ENCODE measurements at regions not wholly inside any gene's neighbourhood (a gene's known extent, or its start where the extent isn't known, plus 50 kb on each side); places are given as distances from the start of the nearest gene placed in this dataset.
"Not testable (repeated sequence)": the region's sequence is repeated elsewhere in the genome, so short reads cannot be mapped to it uniquely, and the experiment has no call there.

DNA sequence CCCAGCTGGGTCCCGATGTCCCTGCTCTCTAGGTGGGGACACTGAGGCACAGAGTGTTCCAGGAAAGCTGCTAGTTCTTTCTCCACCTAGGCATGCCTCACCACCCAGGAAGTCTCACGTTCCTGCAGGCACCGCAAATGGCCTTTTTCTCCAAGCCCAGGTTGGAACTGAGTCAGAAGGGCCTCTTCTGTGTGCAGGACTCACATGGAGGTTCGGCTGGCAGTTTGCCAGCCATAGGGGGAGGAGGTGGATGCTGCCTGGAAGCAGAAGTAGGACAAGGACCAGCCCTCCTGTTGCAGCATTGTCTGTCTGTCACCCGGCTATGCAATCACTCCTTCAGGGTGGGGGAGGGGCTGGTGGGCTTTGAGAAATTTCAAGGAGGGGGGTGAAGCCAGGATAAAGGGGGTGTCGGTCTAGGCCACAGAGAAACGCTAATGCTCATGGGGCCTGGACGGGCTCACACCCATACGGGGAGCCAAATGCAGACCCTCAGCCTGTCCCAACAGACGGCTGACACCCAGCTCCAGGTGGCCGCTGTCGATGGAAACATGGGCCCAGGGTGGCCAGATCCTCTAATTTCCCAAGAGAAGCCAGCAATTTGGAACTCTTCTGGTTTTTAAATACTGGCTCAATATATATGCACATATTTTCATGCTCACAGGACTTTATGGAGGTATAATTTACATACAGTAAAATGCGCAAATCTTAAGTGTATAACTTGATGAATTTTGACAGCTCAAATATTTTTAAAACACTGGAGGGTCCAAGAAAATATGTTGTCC lies 120.5 kb downstream of the PHETA1 start:
- DNase-seq (ENCODE audit: low read depth) = peak; percentile 2

DNA sequence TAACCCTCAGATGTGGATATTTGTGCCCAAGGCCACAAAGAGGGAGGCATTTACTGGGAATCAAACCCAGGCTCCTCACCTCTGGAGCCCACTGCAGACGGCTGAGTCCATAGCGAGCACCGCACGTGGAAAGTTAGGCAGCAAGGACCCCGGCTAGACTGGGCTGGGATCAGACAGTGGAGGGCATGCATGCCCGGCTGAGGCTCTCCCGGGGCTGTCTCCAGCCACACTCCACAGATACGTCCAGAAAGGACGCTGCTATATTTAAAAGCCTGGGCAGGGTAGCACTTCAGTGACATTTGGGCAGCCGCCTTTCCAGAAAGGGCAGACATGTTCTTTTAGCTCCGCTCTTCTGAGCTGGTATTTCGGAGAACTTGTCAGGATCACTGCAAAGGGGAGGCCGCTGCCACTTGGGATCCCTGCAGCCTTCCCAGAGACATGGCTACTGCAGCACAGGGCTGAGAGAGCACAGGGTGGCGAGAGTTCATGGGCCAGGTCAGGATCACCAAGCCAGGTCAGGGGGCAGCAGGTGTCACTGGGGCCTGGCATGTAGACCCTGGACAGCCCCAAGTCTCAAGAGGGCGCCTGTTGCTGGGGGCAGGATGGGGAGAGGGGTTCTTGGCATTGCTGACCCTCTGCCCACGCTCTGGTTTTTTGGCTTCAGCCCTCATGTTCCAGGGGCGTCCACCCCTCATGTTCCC lies 121.7 kb downstream of the PHETA1 start:
- DNase-seq (ENCODE audit: low read depth) = no peak

DNA sequence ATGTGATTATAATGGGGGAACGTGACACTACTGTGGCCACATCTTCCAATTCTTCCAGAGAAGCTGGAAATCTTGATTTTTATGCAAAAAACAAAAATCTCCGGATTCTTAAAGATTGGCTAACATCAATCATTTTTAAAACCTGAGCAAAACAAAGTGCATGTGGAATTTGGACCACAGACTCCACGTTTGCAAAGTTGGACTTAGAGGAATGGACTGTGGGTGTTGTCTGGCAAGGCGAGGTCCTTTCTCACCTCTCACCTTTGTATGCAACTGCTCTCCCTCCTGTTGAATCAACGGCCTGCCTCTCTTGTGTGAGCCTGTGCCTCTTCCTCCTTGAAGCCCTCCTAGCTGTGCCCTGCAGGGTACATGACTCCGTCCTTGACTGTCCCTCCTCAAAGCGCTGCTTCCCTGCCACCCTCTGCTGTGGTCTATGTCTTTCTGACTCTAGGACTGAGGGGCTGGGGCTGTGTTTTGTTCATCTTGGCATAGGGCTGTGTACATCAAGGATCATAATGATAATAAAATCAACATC lies 122.4 kb downstream of the PHETA1 start:
- no peak for DNase-seq (ENCODE audit: low read depth)

DNA sequence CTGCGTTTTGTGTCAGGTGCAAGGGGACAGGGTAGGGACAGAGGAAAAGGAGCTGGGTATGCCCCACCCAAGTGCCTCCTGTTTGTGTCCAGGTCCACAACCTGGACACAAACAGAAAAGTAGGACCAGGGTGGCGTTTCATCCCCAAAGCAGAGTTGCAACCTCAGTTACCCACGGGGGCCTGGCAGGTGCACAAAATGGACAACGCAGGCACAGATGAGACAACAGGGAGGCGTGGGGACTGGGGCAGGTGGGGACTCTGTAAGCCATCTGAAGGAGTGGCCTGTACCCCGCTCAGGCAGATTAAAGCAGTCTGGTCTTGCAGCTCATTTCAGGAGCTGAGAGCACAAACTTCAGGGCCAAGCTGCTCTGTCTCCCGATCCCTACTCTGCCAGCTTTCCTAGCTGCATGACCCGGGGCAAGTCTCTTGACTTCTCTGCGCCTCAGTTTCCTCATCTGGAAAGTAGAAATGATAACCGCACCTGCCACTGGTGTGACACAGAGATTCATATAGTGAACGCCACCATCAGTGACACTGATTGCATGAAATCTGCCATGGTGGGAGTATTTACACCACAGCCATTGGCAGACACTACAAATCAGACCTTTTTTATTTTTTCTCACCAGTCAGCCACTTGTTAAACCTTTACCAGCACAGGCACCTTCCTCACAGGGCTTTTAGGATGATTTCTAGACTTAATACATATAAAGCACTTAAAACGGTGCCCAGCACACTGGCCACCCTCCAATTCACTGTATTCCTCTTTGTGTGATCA lies 123.0 kb downstream of the PHETA1 start:
- DNase-seq (ENCODE audit: low read depth) = no peak

DNA sequence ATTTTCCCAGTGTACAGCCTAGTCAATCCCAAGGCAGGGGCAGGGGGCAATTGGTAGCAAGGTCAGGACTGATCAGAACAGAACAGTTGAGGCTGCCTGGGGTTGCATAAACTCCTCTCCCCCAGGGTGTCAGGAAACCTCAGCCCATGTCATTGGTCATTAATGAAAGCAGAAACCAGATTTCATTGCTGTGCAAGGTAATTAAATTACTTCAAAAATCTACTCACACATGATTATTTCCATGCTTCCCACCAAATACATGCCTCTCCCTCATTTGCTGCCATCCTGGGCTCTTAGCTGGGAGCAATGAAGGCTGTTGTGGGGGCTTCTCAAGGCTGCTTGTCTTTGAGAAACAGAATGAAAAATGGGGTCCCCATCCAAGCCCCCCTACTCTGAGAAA lies 124.2 kb downstream of the PHETA1 start:
- DNase-seq (ENCODE audit: low read depth) = no peak

DNA sequence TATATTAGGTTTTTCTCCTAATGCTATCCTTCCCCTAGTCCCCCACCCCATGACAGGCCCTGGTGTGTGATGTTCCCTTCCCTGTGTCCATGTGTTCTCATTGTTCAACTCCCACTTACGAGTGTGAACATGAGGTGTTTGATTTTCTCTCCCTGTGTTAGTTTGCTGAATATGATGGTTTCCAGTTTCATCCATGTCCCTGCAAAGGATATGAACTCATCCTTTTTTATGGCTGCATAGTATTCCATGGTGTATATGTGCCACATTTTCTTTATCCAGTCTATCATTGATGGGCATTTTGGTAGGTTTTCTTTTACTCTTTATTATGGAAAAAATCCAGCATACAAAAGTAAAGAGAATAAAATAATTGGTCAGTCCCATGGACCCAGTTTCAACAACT lies 126.1 kb downstream of the PHETA1 start:
- DNase-seq (ENCODE audit: low read depth) = not testable (repeated sequence)

DNA sequence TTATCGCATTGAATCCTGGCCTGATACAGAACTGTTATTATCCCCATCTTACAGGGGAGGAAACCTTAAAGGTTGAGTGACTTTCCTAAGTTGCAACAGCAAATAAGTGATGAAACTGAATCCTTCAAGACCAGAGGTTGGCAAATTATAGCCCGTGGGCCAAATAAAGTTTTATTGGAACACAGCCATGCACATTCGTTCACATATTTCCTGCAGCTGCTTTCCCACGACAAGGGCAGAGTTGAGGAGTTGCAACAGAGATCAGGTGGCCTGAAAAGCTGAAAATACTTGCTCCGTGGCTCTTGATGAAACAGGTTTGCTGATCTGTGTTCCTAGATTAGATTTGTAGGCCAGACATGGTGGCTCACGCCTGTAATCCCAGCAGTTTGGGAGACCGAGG lies 126.7 kb downstream of the PHETA1 start:
- no peak for DNase-seq (ENCODE audit: low read depth)

DNA sequence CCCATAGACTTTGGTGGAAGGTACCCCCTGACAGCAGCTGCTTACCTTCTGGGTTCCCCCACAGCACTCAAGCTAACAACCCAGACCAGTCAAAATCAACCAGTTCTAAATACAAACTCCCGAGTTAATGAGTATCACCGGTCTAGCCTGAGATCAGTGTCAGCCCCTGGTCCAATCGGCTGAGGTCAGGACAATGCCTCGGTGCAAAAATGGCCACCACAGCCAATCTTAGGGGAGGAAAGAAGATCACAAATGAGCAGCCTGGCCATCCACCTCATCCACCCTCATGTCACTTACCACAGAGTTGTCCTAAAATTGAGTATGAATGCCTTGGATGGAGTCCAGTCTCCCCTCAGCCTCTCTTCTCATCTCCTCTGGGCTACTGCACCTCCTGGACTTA lies 128.5 kb downstream of the PHETA1 start:
- DNase-seq (ENCODE audit: low read depth) = no peak

DNA sequence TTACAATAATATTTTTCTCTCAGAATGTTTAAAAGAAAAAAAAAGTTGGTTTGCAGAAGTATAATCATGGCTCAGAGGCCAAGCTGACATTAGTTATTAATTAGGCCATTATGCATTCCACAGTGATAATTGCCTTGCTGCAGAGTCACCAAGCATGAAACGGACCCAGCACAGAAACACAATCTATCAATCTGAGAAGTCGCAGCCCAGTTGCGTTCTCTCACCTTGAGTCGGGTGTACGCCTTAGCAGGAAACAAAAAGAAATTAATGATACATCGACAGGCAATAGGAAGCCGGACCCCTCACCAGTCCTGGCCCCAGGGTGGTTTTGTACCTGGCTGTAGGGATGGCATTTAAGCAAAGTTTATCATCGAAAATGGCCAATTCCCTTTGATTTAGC lies 129.7 kb downstream of the PHETA1 start:
- DNase-seq (ENCODE audit: low read depth) = no peak

DNA sequence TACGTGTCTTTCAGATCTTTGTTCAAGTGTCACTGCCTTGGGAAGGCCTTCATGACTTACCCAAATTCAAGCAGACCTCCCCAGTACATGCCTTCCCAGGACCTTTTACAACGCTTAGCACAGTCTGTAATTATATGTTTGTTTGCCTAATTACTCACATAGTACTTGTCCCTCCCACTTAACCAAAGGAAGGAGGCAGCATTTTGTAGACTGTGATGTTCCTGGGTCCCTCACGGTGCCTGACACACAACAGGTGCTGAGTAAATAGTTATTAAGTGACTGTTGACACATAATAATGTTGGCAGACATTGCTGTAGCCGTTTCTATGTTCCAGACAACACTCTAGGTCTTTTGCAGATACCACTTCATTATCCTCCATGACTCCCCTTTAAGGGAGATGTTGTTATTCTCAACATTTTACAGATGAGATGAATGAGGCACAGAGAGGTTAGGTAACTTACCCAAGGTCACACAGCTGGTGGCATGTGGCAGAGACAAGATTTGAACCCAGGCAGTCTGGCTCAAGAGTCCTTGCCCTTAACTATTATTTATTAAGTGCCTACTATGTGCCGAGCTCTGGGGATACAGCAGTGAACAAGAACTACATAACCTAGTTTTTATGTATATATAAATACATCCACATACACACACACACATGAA lies 130.7 kb downstream of the PHETA1 start:
- DNase-seq (ENCODE audit: low read depth) = no peak

DNA sequence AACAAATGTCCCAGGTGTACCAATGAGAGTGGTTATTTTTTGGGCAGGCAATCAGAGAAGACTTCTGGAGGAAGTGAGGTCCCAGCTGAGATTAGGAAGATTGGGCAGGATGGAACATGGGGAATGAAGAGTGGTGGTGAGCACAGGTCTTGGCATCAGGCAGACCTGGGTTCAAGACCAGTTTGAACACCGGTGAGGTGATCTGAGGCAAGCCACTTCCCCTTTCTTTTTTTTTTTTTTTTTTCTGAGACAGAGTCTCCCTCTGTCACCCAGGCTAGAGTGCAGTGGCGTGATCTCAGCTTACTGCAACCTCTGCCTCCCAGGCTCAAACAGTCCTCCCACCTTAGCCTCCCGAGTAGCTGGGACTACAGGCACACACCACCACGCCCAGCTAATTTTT lies 134.4 kb downstream of the PHETA1 start:
- not testable (repeated sequence) for DNase-seq (ENCODE audit: low read depth)

DNA sequence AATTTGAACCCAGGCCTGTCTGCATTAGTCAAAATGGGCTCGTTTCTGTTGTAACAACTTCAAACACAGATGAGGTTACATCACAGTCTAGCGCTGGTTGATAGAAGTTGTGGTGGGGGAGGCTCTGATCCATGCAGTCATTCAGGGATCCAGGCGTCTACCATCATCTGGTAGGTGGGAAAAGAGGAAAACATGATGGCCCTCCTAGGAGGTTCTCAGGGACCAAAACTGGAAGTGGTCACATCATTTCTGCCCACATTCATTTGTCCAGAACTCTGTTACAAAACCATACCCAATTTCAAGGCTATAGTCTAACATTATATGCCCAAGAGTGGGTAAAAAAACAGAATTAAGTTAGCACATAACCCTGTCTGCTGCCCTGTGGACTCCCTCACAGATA lies 135.1 kb downstream of the PHETA1 start:
- no peak for DNase-seq (ENCODE audit: low read depth)

DNA sequence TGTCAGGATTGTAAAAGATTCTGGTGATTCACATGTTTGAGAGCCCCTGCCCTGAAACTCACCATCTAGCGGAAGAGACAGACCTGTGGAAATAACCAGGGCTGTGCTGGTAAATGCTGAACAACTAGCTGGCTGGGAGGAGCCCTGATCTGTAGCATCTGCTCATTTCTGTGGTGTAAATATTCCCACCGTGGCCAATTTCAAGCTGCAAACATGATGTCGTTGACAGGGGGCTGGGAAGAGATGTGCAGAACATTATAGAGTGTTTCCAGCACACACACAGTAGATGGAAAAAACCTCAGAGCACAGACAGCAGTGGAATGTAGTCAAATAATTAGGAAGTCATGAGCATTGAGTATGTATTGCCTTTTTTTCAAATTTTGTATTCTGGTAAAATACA lies 138.2 kb downstream of the PHETA1 start:
- DNase-seq (ENCODE audit: low read depth) = no peak

DNA sequence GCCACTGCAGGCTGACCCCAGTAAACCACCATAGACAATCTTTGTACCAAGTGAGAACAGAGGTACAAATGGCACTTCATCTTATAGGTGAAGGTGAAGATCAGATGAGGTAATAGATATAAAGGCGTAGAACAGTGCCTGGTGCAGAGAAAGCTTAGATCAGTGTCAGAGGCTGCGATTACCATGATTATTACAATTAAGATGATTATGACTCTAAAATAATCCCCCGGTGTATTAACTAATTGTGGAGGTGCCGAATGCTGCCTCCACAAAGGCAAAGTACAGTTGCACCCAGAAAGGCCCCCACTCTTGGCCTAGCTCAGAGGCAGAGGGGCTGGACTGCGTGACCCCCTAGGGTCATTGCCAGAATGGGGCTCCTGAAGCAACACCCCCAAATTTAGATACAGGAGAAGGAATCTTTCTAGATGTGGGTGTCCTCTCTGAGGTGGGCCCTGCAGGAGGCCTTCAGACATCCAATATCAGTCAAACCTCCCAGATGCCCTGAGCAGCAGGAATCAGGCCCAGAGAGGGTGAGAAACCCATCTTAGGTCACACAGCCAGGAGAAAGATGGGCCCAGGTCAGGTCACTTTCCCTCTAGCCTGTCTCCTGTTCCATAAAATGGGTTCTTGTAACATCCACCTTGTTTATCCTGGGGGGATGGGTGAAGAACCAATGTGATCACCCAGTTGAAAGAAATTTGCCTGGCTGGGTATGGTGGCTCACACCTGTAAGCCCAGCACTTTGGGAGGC lies 139.8 kb downstream of the PHETA1 start:
- no peak for DNase-seq (ENCODE audit: low read depth)

DNA sequence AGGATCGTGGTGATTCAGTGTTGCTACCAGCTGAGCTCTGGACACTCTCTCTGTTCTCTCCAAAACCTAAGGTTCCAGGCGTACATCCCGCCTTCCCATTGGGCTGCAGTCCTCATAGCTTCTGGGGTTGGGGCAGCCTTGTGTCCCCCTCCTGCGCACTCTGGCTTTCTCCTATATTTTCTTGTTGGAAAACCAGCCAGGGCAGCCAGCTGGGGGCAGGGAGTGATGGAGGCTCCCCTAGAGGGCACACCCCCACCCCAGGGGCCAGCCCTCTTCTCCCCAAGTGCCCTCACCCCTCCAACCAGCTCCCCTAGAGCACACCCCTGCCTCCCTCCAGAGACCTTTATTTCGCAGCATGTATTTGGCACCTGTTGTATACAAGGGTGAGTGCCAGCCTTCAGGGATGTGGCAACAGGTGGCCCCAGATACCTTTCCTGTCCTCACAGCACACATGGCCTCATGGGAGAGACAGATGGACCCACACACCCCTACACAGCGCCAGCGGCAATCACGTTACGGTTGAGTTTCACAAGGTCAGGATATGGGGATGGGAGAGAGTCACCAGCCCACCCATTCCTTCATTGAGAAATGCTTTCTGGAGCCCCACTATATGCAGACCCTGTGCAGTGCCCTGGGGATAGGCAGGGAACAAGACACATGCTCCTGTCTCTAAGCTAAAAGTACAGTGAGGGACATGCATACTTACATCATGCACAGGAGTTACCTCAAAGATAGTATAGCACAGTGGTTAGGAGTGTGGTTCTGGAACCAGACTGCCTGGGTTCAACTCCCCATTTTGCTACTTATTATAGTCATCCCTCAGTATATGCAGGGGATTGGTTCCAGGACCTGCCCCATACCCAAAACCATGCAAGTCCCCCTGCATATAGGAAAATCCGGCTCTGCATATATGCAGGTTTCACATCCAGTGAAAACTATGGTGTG lies 141.1 kb downstream of the PHETA1 start:
- DNase-seq (ENCODE audit: low read depth) = no peak

DNA sequence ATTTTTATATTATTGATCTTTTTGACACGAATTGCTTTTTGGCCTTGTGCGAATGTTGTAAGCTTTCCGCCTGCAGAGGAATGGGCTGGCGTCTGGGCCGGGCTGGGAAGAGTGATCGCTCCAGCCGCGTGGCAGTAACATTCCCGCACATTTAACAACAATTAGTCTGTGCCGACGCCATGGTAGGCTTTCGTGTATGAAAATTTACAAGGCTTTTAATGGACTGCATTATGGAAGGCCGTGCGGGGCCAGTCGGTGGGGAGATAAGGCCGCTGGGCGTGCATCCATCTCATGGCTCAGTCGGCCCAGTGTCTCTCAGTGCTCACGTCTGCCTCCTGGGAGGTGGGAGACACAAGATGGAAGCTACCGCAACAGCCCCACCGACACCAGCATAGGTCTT lies 142.2 kb downstream of the PHETA1 start:
- no peak for DNase-seq (ENCODE audit: low read depth)

DNA sequence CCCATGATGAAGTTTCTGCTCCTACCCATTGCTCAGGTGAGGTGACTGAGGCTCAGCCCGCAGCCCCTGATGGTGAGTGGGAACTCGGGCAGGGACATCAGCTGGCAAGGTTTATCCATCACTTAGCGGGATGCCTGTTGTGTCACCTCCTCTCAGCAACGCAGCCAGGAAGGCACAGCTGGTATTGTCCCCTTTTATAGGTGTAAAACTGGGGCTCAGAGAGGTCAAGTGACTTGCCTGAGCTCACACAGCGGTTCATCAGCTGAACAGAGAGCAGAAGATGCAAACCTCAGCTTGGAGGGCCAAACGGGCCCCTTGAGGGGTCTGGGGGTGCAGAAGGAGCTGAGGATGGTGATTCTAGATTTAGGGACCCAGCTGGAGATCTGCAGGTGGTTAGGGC lies 143.6 kb downstream of the PHETA1 start:
- DNase-seq (ENCODE audit: low read depth) = no peak

DNA sequence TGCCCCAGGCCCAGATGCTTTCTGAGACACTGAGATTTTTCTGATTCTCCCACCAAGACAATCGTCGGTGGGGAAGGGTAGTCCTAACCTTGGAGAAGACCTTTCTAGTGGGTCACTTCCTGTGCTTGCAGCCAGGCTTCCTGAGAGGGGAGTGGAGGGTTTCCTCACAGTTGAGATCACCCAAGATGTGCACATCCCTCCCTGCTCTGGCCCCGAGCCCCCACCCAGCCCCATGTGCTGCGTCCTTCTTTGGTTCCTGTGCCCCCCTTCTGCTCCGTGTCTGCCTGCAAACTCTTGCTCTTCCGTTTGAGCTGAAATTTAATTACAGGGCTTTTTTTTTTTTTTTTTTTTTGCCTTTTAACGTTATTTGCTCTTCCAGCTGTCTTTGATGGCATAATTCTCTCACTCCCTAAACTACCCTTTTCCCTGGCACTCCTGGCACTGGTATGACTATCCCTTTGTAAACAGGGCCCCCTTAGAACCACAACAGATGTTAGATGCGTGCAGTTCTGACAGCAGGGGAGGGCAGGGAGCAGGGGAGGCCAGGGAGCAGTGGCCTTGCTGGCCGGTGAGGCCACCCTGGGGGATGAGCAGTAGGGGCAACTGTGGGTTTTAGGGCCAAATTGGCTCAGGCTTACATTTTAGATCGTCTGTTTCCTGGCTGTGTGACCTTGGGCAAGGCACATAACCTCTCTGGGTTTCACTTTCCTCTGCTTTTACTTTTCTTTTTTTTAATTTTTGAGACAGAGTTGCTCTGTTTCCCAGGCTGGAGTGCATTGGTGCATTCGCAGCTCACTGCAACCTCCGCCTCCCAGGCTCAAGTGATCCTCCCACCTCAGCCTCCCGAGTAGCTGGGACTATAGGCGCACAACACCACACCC lies 144.5 kb downstream of the PHETA1 start:
- no peak for DNase-seq (ENCODE audit: low read depth)

DNA sequence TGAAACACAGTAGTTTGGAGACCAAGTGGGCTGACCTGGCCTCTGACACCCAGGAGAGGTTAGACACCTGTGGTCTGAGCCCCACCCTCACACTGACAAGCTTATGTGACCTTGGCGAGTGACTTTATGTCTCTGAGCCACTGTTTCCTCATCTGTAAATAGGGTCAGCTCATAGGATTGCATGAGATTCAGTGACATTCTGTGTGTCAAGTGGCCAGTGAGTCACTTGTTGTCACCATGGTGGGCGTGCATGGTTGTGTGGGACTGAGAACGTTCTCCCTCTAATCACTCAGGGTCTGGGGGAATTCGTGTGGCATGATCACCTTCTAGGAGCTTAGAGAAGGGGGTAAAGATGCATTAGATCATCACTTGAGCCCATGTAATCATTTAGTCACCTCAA lies 146.4 kb downstream of the PHETA1 start:
- no peak for DNase-seq (ENCODE audit: low read depth)

Measured in amniotic epithelial cell (primary cell).